HG03575 (cell line): ENCODE measurements at regions not wholly inside any gene's neighbourhood (a gene's known extent, or its start where the extent isn't known, plus 50 kb on each side); places are given as distances from the start of the nearest gene placed in this dataset.
"Not testable (repeated sequence)": the region's sequence is repeated elsewhere in the genome, so short reads cannot be mapped to it uniquely, and the experiment has no call there.

Source experiments
- ATAC-seq: cut with Tn5 transposase; IDR thresholded peaks from one replicate; pipeline ENCODE4 v1.9.1; 2021; ENCODE audit not compliant: unreplicated experiment, insufficient number of reproducible peaks, low FRiP score; ENCODE audit errors: extremely low read depth

DNA sequence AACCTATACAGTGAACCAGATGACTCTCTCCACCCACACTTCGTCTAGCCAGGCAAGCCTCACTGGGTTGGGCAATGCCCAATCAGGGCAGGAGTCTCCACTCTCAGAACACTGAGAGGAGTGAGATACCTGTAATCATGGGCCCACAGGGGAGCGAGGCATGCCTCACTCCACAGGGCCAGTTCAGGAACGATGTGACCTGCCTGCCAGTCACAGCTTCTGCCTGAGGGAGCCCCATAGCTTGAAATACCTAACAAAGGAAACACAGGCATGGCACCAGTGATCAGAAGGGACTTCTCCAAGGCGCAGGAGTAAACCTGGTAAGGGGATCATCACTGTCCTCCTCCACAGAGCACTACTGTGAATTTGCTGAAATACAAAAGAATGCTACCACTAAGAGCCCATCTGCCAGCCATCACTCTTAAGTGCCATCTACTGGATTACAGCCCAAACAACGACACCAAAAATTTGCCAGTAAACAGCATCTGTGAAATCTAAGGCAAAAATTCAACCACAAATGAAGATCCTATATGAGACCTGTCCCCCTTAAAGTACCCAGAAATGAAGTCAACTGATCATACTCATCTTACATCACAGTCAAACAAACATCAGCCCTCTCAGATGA, 689.9 kb upstream of the SEMA6D start:
- no peak for ATAC-seq

DNA sequence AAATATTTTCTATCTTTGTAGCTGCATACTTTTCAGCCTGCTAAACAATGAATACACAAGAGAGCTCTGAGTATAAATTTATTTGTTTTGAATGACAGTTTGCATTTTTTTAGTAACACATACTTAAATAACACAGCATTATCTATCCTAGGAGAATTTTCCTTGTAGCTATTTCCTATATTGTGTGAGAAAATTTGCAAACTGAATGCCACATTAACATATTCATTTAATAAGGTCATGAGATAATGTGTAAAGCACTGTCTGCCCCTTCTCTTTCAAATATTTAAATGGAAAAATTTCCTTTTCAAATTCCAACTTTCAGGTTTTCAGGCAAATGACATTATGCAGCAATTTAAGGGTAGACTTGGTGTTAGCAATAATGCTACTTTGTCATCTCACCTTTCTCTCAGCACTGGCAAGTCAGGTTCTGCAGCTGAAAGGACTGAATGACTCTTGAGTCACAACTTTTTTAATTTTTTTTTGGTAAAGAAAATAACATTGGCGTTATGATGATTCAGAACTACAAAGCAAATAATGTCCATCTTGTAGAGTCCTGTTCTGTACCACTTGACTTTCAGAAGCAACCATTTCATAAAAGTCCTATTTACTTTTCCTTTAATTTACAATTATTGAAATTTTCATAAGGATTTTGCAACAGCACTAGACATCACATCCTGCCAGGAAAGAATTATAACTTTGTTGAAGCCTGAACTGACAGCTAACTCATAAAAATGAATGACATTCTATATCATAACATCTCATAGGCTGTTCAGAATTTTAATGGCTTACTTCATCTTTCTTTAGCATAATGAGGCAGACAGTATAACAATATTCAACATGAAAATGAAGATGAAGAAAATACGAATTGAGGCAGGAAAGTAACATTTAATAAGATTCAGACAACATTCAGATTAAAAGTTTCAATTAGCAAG, 681.6 kb upstream of the SEMA6D start:
- ATAC-seq, result no peak

- no peak for ATAC-seq
Measured at GRCh38 chr15:47037003-47037402, 680.3 kb upstream of the SEMA6D start.

- no peak for ATAC-seq
Measured at GRCh38 chr15:47039225-47039624, 678.1 kb upstream of the SEMA6D start.

DNA sequence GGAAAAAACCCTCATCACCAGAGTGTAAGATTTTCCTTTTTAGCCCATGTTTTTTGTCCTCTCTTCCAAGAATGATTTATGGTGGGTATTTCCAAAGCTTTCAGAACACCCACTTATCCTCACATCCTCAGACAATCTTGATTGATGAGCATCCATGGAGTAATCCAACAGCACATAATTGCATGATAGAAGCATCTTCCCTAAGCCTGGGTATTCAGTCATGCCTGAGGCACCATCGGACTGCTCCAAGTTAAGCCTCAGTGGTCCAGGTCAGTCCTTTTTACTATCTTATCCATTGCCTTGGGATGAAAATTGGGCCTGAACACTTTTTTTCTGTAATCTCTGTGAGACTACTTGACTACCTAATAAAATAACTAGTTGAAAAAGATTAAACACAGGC, 676.0 kb upstream of the SEMA6D start:
- ATAC-seq, result no peak

DNA sequence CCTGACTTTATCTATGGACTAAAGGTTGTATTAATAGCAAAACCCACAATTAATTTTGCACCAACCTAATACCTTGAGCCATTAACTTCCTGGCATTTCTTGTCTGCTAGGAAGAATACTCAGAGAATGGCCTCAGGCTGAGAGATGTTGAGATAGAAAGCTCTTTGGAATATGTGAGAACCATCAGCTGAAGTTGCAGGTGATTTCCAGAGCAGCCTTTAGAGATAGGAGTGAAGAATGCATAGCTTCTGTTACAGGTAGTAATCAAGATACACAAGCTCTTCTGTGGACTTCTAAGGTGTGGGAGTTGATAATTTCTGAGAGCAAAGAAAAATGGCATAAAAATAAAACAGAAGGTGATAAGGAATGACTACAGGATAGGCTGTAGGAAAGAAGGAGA, 669.3 kb upstream of the SEMA6D start:
- not testable (repeated sequence) for ATAC-seq

DNA sequence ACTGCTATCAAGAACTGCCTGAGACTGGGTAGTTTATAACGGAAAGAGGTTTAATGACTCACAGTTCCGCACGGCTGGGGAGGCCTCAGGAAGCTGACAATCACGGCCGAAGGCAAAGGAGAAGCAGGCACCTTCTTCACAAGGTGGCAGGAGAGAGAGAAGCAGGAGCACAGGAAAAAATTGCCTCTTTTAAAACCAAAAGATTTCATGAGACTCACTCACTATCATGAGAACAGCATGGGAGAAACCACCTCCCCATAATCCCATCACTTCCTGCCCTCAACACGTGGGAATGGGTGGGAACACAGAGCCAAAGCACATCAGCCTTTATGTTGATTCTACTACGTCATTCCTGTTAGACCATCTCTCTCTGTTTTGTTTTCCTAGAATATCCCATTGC, 650.9 kb upstream of the SEMA6D start:
- ATAC-seq, result no peak

GRCh38 chr15:47077846-47078245, 639.5 kb upstream of the SEMA6D start:
- not testable (repeated sequence) for ATAC-seq

- ATAC-seq, result no peak
Measured at GRCh38 chr15:47095833-47096232, 621.5 kb upstream of the SEMA6D start.

- ATAC-seq, result not testable (repeated sequence)
Measured at GRCh38 chr15:47098526-47098925, 618.8 kb upstream of the SEMA6D start.

- ATAC-seq, result not testable (repeated sequence)
Measured at GRCh38 chr15:47099801-47100200, 617.5 kb upstream of the SEMA6D start.

- not testable (repeated sequence) for ATAC-seq
Measured at GRCh38 chr15:47108800-47109199, 608.5 kb upstream of the SEMA6D start.

- ATAC-seq, result no peak
Measured at GRCh38 chr15:47116698-47117097, 600.6 kb upstream of the SEMA6D start.

GRCh38 chr15:47119349-47119748, 598.0 kb upstream of the SEMA6D start:
- ATAC-seq, result no peak

DNA sequence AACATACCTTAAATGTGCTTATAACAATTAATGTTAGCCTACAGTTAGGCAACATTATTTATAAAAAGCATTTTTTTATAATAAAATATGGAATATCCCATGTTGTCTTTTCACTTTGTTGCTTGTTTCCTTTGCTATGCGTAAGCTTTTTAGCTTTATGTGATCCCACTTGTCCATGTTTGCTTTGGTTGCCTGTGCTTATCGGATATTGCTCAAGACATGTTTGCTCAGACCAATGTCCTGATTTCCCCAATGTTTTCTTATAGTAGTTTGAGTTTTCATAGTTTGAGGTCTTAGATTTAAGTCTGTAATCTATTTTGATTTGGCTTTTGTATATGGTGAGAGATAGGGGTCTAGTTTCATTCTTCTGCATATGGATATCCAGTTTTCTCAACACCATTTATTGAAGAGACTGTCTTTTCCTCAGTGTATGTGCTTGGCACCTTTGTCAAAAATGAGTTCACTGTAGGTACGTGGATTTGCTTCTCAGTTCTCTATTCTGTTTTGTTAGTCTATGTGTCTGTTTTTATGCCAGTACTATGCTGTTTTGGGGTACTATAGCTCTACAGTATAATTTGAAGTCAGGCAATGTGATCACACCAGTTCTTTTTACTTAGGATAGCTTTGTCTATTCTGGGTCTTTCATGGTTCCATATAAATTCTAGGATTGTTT, 592.7 kb upstream of the SEMA6D start:
- no peak for ATAC-seq

DNA sequence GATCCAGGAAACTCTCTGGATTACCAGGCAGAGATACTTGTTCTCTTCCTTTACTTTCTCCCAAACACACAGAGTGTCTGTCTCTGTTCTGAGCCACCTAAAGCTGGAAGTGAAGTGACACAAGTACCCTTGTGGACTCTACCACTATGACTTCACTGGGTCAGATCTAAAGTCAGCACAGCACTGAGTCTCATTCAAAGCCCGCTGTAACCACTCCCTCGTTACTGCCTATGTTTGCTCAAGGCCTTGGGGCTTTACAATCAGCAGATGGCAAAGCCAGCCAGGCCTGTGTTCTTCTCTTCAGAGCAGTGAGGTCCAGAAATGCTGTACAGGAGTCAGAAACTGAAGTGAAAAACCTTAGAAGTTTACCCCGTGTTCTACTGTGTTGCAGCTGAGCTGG, 588.3 kb upstream of the SEMA6D start:
- ATAC-seq, result no peak

DNA sequence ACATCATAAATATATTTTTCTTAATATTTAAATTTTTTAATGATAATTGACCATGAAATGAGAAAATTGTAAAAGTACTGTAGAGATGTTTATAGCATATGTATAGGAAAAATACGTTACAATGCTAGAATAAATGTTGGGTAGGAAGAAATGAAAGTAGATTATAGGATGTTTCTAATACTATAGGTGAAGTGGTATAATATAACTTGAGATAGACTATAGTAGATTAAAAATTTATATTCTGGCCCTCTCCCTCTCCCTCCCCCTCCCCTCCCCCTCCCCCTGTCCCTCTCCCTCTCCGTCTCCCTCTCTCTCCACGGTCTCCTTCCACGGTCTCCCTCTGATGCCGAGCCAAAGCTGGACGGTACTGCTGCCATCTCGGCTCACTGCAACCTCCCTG, 585.9 kb upstream of the SEMA6D start:
- not testable (repeated sequence) for ATAC-seq

GRCh38 chr15:47135267-47135666, 582.0 kb upstream of the SEMA6D start:
- no peak for ATAC-seq

- ATAC-seq, result no peak
Measured at GRCh38 chr15:47136236-47136635, 581.1 kb upstream of the SEMA6D start.

DNA sequence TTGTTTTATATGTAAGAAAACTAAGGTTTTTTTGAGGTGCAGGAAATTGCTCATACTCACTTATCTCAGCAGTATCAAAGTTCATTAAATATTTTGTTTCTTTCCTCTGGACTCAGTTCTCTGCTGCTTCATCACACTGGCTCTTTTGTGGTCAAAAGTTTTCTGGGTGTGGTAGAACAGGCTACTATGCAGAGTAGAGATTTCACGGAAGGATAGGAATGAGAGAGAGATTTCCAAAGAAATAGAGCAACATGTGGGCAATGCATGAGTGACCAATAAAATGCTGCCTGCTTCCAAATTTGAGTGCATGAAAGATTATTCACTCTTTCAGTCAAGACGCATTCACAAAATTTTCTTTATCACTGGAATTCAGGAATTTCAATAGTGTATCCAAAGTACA, 577.3 kb upstream of the SEMA6D start:
- ATAC-seq, result no peak
